KMS-11 (cell line): ENCODE measurements at regions not wholly inside any gene's neighbourhood (a gene's known extent, or its start where the extent isn't known, plus 50 kb on each side); places are given as distances from the start of the nearest gene placed in this dataset.

Experiments used
- H2AFZ ChIP-seq: fragments of 200-600 bp; sonication (generic); 2 replicates; pipeline ENCODE4 v1.6.1; 2016; ENCODE audit warnings: antibody characterized with exemption, mixed run types, low read depth
- H3K27ac ChIP-seq: fragments of 200-600 bp; sonication (generic); 2 replicates; pipeline ENCODE4 v1.6.1; 2016; ENCODE audit warnings: mild to moderate bottlenecking, mixed run types
- H3K27me3 ChIP-seq: fragments of 200-600 bp; sonication (generic); 2 replicates; pipeline ENCODE4 v1.6.1; 2017; ENCODE audit warnings: mild to moderate bottlenecking, low read depth, mixed run types, moderate library complexity; ENCODE audit not compliant: insufficient read depth
- H3K36me3 ChIP-seq: fragments of 200-600 bp; sonication (generic); 2 replicates; pipeline ENCODE4 v1.6.1; 2017; ENCODE audit warnings: mild to moderate bottlenecking, mixed run types; ENCODE audit not compliant: insufficient read depth
- H3K4me1 ChIP-seq: fragments of 200-600 bp; sonication (generic); 2 replicates; pipeline ENCODE4 v1.6.1; 2016; ENCODE audit warnings: mild to moderate bottlenecking, low read depth, mixed run types; ENCODE audit not compliant: poor library complexity, severe bottlenecking
- H3K4me2 ChIP-seq: fragments of 200-600 bp; sonication (generic); 2 replicates; pipeline ENCODE4 v1.7.0; 2016; ENCODE audit warnings: mild to moderate bottlenecking, mixed run types
- H3K4me3 ChIP-seq: fragments of 200-600 bp; sonication (generic); IDR thresholded peaks from 2 replicates; pipeline ENCODE4 v1.6.1; 2017; ENCODE audit warnings: low read depth, low read length, mixed read lengths; ENCODE audit not compliant: insufficient read depth
- H3K79me2 ChIP-seq: fragments of 200-600 bp; sonication (generic); 2 replicates; pipeline ENCODE4 v1.6.1; 2016; ENCODE audit warnings: low read depth, mixed run types; ENCODE audit not compliant: insufficient read depth
- H3K9ac ChIP-seq: fragments of 200-600 bp; sonication (generic); 2 replicates; pipeline ENCODE4 v1.6.1; 2016; ENCODE audit warnings: mild to moderate bottlenecking, mixed run types
- H4K20me1 ChIP-seq: fragments of 200-600 bp; sonication (generic); 2 replicates; pipeline ENCODE4 v1.6.1; 2016; ENCODE audit warnings: mild to moderate bottlenecking, mixed run types; ENCODE audit not compliant: insufficient read depth
- TF ChIP-seq, protein P1 (sequence below): fragments of 200-600 bp; sonication (generic); conservative IDR thresholded peaks from 2 replicates; pipeline ENCODE4 v1.6.1; 2017; ENCODE audit warnings: low read depth, mild to moderate bottlenecking, antibody characterized with exemption, low read length, moderate library complexity, mixed read lengths

DNA sequence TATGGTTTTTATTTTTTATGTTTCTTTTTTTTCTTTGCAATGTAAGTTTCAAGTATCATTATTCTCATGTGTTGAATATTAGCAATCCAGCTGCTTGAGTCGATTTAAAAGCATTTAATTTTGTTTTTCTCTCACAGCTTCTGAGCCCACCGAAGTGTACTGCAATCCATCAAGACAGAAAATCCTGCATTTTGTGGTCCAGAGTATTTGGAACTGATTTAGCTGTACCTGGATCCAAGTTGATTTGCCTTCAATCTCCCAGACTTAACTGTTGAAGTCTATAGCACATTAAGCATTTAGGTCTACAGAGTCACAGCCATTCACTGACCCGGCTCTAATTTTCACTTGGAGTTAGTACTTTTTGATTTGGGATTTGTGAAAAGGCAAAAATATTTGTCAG, 622.9 kb upstream of the ADAMTS5 start:
- no peaks in the 10 kb centered on the region for H3K27me3 ChIP-seq
- no peaks in the 10 kb centered on the region for H3K36me3 ChIP-seq
- no peak overlapping the region for H3K9ac ChIP-seq
- no peak overlapping the region for H2AFZ ChIP-seq
- no peak overlapping the region for H3K4me2 ChIP-seq
- no peak overlapping the region for H3K27ac ChIP-seq
- no peak overlapping the region for H3K4me3 ChIP-seq
- no peaks in the 10 kb centered on the region for H3K79me2 ChIP-seq
- TF ChIP-seq, protein P1, sequence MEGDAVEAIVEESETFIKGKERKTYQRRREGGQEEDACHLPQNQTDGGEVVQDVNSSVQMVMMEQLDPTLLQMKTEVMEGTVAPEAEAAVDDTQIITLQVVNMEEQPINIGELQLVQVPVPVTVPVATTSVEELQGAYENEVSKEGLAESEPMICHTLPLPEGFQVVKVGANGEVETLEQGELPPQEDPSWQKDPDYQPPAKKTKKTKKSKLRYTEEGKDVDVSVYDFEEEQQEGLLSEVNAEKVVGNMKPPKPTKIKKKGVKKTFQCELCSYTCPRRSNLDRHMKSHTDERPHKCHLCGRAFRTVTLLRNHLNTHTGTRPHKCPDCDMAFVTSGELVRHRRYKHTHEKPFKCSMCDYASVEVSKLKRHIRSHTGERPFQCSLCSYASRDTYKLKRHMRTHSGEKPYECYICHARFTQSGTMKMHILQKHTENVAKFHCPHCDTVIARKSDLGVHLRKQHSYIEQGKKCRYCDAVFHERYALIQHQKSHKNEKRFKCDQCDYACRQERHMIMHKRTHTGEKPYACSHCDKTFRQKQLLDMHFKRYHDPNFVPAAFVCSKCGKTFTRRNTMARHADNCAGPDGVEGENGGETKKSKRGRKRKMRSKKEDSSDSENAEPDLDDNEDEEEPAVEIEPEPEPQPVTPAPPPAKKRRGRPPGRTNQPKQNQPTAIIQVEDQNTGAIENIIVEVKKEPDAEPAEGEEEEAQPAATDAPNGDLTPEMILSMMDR, result no peak
- no peaks in the 10 kb centered on the region for H4K20me1 ChIP-seq
- H3K4me1 ChIP-seq, result no peaks in the 10 kb centered on the region

GRCh38 chr21:27586986-27587385, 620.1 kb upstream of the ADAMTS5 start:
- TF ChIP-seq, protein P1, result no peak

GRCh38 chr21:27586326-27586725, 619.4 kb upstream of the ADAMTS5 start:
- Histone ChIP-seq H3K27ac (no peak overlapping the region), H3K4me3 (no peak overlapping the region), H3K4me2 (no peak overlapping the region), H3K27me3 (no peaks in the 10 kb centered on the region), H3K36me3 (no peaks in the 10 kb centered on the region), H3K4me1 (no peaks in the 10 kb centered on the region), H3K9ac (no peak overlapping the region), H2AFZ (no peak overlapping the region), H4K20me1 (no peaks in the 10 kb centered on the region), H3K79me2 (no peaks in the 10 kb centered on the region)
- TF ChIP-seq, protein P1, result no peak

More at GRCh38 chr21:27586986-27587385, 620.1 kb upstream of the ADAMTS5 start:
- no peaks in the 10 kb centered on the region for H3K4me1 ChIP-seq
- no peaks in the 10 kb centered on the region for H3K27me3 ChIP-seq
- no peak overlapping the region for H3K4me2 ChIP-seq
- no peaks in the 10 kb centered on the region for H4K20me1 ChIP-seq
- no peaks in the 10 kb centered on the region for H3K79me2 ChIP-seq
- no peak overlapping the region for H2AFZ ChIP-seq
- H3K9ac ChIP-seq, result no peak overlapping the region
- H3K27ac ChIP-seq, result no peak overlapping the region
- H3K36me3 ChIP-seq, result no peaks in the 10 kb centered on the region
- no peak overlapping the region for H3K4me3 ChIP-seq

GRCh38 chr21:27584256-27584655, 617.4 kb upstream of the ADAMTS5 start:
- peaks cover 9% of the 10 kb centered on the region for H3K4me1 ChIP-seq
- no peak overlapping the region for H3K9ac ChIP-seq
- H3K4me2 ChIP-seq, result no peak overlapping the region
- no peaks in the 10 kb centered on the region for H3K27me3 ChIP-seq
- no peak overlapping the region for H3K27ac ChIP-seq
- TF ChIP-seq, protein P1, result no peak
- H3K4me3 ChIP-seq, result no peak overlapping the region
- H4K20me1 ChIP-seq, result no peaks in the 10 kb centered on the region
- H2AFZ ChIP-seq, result no peak overlapping the region
- H3K36me3 ChIP-seq, result no peaks in the 10 kb centered on the region
- no peaks in the 10 kb centered on the region for H3K79me2 ChIP-seq
